ENCODE measurements at regions not wholly inside any gene's neighbourhood (a gene's known extent, or its start where the extent isn't known, plus 50 kb on each side); places are given as distances from the start of the nearest gene placed in this dataset.

GRCh38 chr1:88544195-88544594 is 139.9 kb upstream of the PKN2 start:
- TF ChIP-seq POLR2AphosphoS5 (IDR thresholded peaks at IDR 0.05) = peak; percentile 9 to 50
- TF ChIP-seq CTCF (IDR thresholded peaks at IDR 0.05) = no peak
- no peaks in the 10 kb centered on the region for H3K27me3 ChIP-seq
- no peak overlapping the region for H3K4me3 ChIP-seq
- peak in 1 of 2 donors; percentile 21 for ATAC-seq (ENCODE audit: low FRiP score in 2 of 2)
- H3K36me3 ChIP-seq = no peaks in the 10 kb centered on the region
- no peak overlapping the region for H3K27ac ChIP-seq
- no peak for DNase-seq
- H3K4me1 ChIP-seq = no peaks in the 10 kb centered on the region
- H3K9me3 ChIP-seq = no peaks in the 10 kb centered on the region

- TF ChIP-seq POLR2A (IDR thresholded peaks at IDR 0.05) = no peak
- TF ChIP-seq EP300 (IDR thresholded peaks at IDR 0.05) = no peak
- no peak for TF ChIP-seq CTCF (IDR thresholded peaks at IDR 0.05)
- no peak for TF ChIP-seq POLR2AphosphoS5 (IDR thresholded peaks at IDR 0.05)
- DNase-seq = no peak
- no peaks in the 10 kb centered on the region for H3K4me1 ChIP-seq
- no peaks in the 10 kb centered on the region for H3K9me3 ChIP-seq
- no peak overlapping the region for H3K4me3 ChIP-seq
- no peak overlapping the region for H3K27ac ChIP-seq
- H3K36me3 ChIP-seq = no peaks in the 10 kb centered on the region
- no peaks in the 10 kb centered on the region for H3K27me3 ChIP-seq
- WGBS, 2 donors = 33 to 42% methylated on average over 1 of the region's 1 CpG
- no peak for ATAC-seq (ENCODE audit: low FRiP score in 2 of 2)
These were observed 134.5 kb upstream of the PKN2 start for GRCh38 chr1:88549536-88549935.

- no peaks in the 10 kb centered on the region for H3K36me3 ChIP-seq
- ATAC-seq (ENCODE audit: low FRiP score in 2 of 2) (no peak), DNase-seq (no peak)
- no peaks in the 10 kb centered on the region for H3K4me1 ChIP-seq
- TF ChIP-seq CTCF (IDR thresholded peaks at IDR 0.05) = no peak
- TF ChIP-seq POLR2A (IDR thresholded peaks at IDR 0.05) = no peak
- no peak for TF ChIP-seq EP300 (IDR thresholded peaks at IDR 0.05)
- no peak for TF ChIP-seq POLR2AphosphoS5 (IDR thresholded peaks at IDR 0.05)
- no peak overlapping the region for H3K27ac ChIP-seq
- WGBS, 2 donors = 83 to 84% methylated on average over 2 of the region's 2 CpGs
- H3K4me3 ChIP-seq = no peak overlapping the region
- H3K27me3 ChIP-seq = no peaks in the 10 kb centered on the region
- no peaks in the 10 kb centered on the region for H3K9me3 ChIP-seq
These were observed 131.8 kb upstream of the PKN2 start for GRCh38 chr1:88552226-88552625.

- H3K4me3 ChIP-seq = no peak overlapping the region
- ATAC-seq (ENCODE audit: low FRiP score in 2 of 2) (no peak), DNase-seq (no peak)
- no peaks in the 10 kb centered on the region for H3K27me3 ChIP-seq
- no peaks in the 10 kb centered on the region for H3K36me3 ChIP-seq
- no peak overlapping the region for H3K27ac ChIP-seq
- H3K9me3 ChIP-seq = no peaks in the 10 kb centered on the region
- 88 to 97% methylated on average over 3 of the region's 3 CpGs for WGBS, 2 donors
- no peaks in the 10 kb centered on the region for H3K4me1 ChIP-seq
- TF ChIP-seq CTCF (IDR thresholded peaks at IDR 0.05) (no peak), POLR2A (IDR thresholded peaks at IDR 0.05) (no peak), POLR2AphosphoS5 (IDR thresholded peaks at IDR 0.05) (no peak), EP300 (IDR thresholded peaks at IDR 0.05) (no peak)
These were observed 127.1 kb upstream of the PKN2 start for GRCh38 chr1:88557014-88557413.

GRCh38 chr1:88560621-88561020 is 123.5 kb upstream of the PKN2 start:
- Histone ChIP-seq H3K27ac (no peak overlapping the region), H3K9me3 (no peaks in the 10 kb centered on the region), H3K27me3 (no peaks in the 10 kb centered on the region), H3K36me3 (no peaks in the 10 kb centered on the region), H3K4me3 (no peak overlapping the region), H3K4me1 (no peaks in the 10 kb centered on the region)
- DNase-seq (no peak), ATAC-seq (ENCODE audit: low FRiP score in 2 of 2) (no peak)
- TF ChIP-seq CTCF (IDR thresholded peaks at IDR 0.05) (no peak), EP300 (IDR thresholded peaks at IDR 0.05) (no peak), POLR2AphosphoS5 (IDR thresholded peaks at IDR 0.05) (no peak), POLR2A (IDR thresholded peaks at IDR 0.05) (no peak)
- 81 to 84% methylated on average over 3 of the region's 3 CpGs for WGBS, 2 donors
